Stomach (tissue), 4 donors: ENCODE measurements at regions not wholly inside any gene's neighbourhood (a gene's known extent, or its start where the extent isn't known, plus 50 kb on each side); places are given as distances from the start of the nearest gene placed in this dataset.

Source experiments
- CTCF ChIP-seq, 7 experiments: fragments of 450-650 bp in 4 of 7; fragments of 200-600 bp in 3 of 7; sonication (generic) in 3 of 7; IDR thresholded peaks; one replicate each; pipeline ENCODE4 v1.5.1; 2016 to 2019; ENCODE audit warnings: antibody characterized with exemption in 7 of 7, control low read depth in 2 of 7, mild to moderate bottlenecking in 1 of 7
- EP300 ChIP-seq: sonication (generic); formaldehyde crosslinking; IDR thresholded peaks from one replicate; pipeline ENCODE4 v1.6.1; 2017; ENCODE audit warnings: antibody characterized with exemption
- POLR2A ChIP-seq, 4 donors: fragments of 450-650 bp; IDR thresholded peaks; one replicate each; pipeline ENCODE4 v1.6.1; 2016; ENCODE audit warnings: antibody characterized with exemption in 4 of 4, control low read depth in 2 of 4, mild to moderate bottlenecking in 1 of 4, moderate library complexity in 1 of 4
- POLR2AphosphoS5 ChIP-seq, 3 donors: sonication (generic); formaldehyde crosslinking; IDR thresholded peaks; one replicate each; pipeline ENCODE4 v1.6.1; 2016; ENCODE audit warnings: antibody characterized with exemption in 3 of 3

- TF ChIP-seq EP300 (no peak), CTCF (IDR thresholded peaks at IDR 0.05) (no peak), POLR2A (IDR thresholded peaks at IDR 0.05) (no peak), POLR2AphosphoS5 (IDR thresholded peaks at IDR 0.05) (no peak)
Measured at GRCh38 chr13:105820415-105820814, 715.0 kb downstream of the EFNB2 start.
